ENCODE measurements at regions not wholly inside any gene's neighbourhood (a gene's known extent, or its start where the extent isn't known, plus 50 kb on each side); places are given as distances from the start of the nearest gene placed in this dataset.

GRCh38 chr16:5188318-5188988, 90.9 kb upstream of the EEF2KMT start:
- no peaks in the 10 kb centered on the region for H3K4me1 ChIP-seq (ENCODE audit: insufficient read depth, low read length)
- no peaks in the 10 kb centered on the region for H3K79me2 ChIP-seq (ENCODE audit: low read length)
- peaks cover 11% of the 10 kb centered on the region; the same call in 1 of the 2 replicates for H3K27me3 ChIP-seq (ENCODE audit: low read length)
- POLR2A ChIA-PET (ENCODE audit: unreplicated experiment) = no interaction called here
- DNase-seq = no peak
- no peaks in the 10 kb centered on the region for H3K9me3 ChIP-seq (ENCODE audit: low read length)
- no peak overlapping the region for H3K4me2 ChIP-seq (ENCODE audit: low read length)
- no peaks in the 10 kb centered on the region for H3K36me3 ChIP-seq (ENCODE audit: low read depth, low read length)
- H4K20me1 ChIP-seq (ENCODE audit: low read length) = no peaks in the 10 kb centered on the region
- no peak for TF ChIP-seq EZH2 (IDR thresholded peaks at IDR 0.05; ENCODE audit: low read length, unreplicated experiment)
- TF ChIP-seq EZH2phosphoT487 (IDR thresholded peaks at IDR 0.05; ENCODE audit: borderline replicate concordance, low read length) = no peak
- no peak for TF ChIP-seq CTCF (conservative IDR thresholded peaks at IDR 0.05; ENCODE audit: low read depth, low read length)
- no peak overlapping the region for H3K9ac ChIP-seq (ENCODE audit: low read length)
- H3K27ac ChIP-seq (ENCODE audit: low read length) = no peak overlapping the region
- H3K4me3 ChIP-seq (ENCODE audit: low read length) = no peak overlapping the region
- H3K9me2 ChIP-seq (replicated peaks; ENCODE audit: low read length) = no peaks in the 10 kb centered on the region
- ATAC-seq = no peak
- no TSS peak for BruUV-seq (replicated peaks)
- no peaks in the 10 kb centered on the region for H3F3A ChIP-seq (ENCODE audit: low read length, unreplicated experiment)
- intact Hi-C loops (cut with micrococcal nuclease) = no loop called here
- CTCF ChIA-PET = no interaction called here
- no peak overlapping the region for H2AFZ ChIP-seq (ENCODE audit: low read length)

- no peak for DNase-seq
- H3K4me1 ChIP-seq (ENCODE audit: insufficient read depth, low read length) = no peaks in the 10 kb centered on the region
- no peak overlapping the region for H3K4me3 ChIP-seq (ENCODE audit: low read length)
- H3K4me2 ChIP-seq (ENCODE audit: low read length) = no peak overlapping the region
- BruUV-seq (replicated peaks) = no TSS peak
- no peak overlapping the region for H3K9ac ChIP-seq (ENCODE audit: low read length)
- peaks cover 11% of the 10 kb centered on the region; the same call in 1 of the 2 replicates for H3K27me3 ChIP-seq (ENCODE audit: low read length)
- H3K9me2 ChIP-seq (replicated peaks; ENCODE audit: low read length) = no peaks in the 10 kb centered on the region
- H3K27ac ChIP-seq (ENCODE audit: low read length) = no peak overlapping the region
- H2AFZ ChIP-seq (ENCODE audit: low read length) = no peak overlapping the region
- H4K20me1 ChIP-seq (ENCODE audit: low read length) = no peaks in the 10 kb centered on the region
- ChIA-PET CTCF (no interaction called here), POLR2A (ENCODE audit: unreplicated experiment) (no interaction called here)
- no peaks in the 10 kb centered on the region for H3K36me3 ChIP-seq (ENCODE audit: low read depth, low read length)
- no peak for ATAC-seq
- H3F3A ChIP-seq (ENCODE audit: low read length, unreplicated experiment) = no peaks in the 10 kb centered on the region
- H3K79me2 ChIP-seq (ENCODE audit: low read length) = no peaks in the 10 kb centered on the region
- no peaks in the 10 kb centered on the region for H3K9me3 ChIP-seq (ENCODE audit: low read length)
- intact Hi-C loops (cut with micrococcal nuclease) = no loop called here
- TF ChIP-seq EZH2 (IDR thresholded peaks at IDR 0.05; ENCODE audit: low read length, unreplicated experiment) (no peak), EZH2phosphoT487 (IDR thresholded peaks at IDR 0.05; ENCODE audit: borderline replicate concordance, low read length) (no peak), CTCF (conservative IDR thresholded peaks at IDR 0.05; ENCODE audit: low read depth, low read length) (no peak)
Observed at GRCh38 chr16:5187402-5187952, 89.9 kb upstream of the EEF2KMT start.

DNA sequence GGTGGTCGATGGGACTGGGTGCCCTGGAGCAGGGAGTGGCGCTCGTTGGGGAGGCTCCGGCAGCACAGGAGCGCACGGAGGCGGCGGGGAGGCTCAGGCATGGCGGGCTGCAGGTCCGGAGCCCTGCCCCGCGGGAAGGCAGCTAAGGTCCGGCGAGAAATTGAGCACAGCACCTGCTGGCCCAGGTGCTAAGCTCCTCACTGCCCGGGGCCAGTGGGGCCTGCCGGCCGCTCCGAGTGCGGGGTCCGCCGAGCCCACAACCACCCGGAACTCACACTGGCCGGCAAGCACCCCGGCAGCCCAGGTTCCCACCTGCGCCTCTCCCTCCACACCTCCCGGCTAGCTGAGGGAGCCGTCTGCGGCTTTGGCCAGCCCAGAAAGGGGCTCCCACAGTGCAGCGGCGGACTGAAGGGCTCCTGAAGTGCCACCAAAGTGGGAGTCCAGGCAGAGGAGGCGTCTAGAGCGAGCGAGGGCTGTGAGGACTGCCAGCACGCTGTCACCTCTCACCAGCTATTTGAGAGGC, 88.8 kb upstream of the EEF2KMT start:
- intact Hi-C loops (cut with micrococcal nuclease) = no loop called here
- no peaks in the 10 kb centered on the region for H3K79me2 ChIP-seq (ENCODE audit: low read length)
- no peaks in the 10 kb centered on the region for H3K36me3 ChIP-seq (ENCODE audit: low read depth, low read length)
- no peak overlapping the region for H2AFZ ChIP-seq (ENCODE audit: low read length)
- CTCF ChIA-PET = no interaction called here
- no peaks in the 10 kb centered on the region for H3K4me1 ChIP-seq (ENCODE audit: insufficient read depth, low read length)
- H3K9me3 ChIP-seq (ENCODE audit: low read length) = no peaks in the 10 kb centered on the region
- peaks cover 11% of the 10 kb centered on the region; the same call in 1 of the 2 replicates for H3K27me3 ChIP-seq (ENCODE audit: low read length)
- TF ChIP-seq EZH2phosphoT487 (IDR thresholded peaks at IDR 0.05; ENCODE audit: borderline replicate concordance, low read length) (no peak), CTCF (conservative IDR thresholded peaks at IDR 0.05; ENCODE audit: low read depth, low read length) (no peak), EZH2 (IDR thresholded peaks at IDR 0.05; ENCODE audit: low read length, unreplicated experiment) (no peak)
- H3K4me2 ChIP-seq (ENCODE audit: low read length) = no peak overlapping the region
- BruUV-seq (replicated peaks) = no TSS peak
- no peak overlapping the region for H3K27ac ChIP-seq (ENCODE audit: low read length)
- no peak overlapping the region for H3K9ac ChIP-seq (ENCODE audit: low read length)
- no peaks in the 10 kb centered on the region for H3F3A ChIP-seq (ENCODE audit: low read length, unreplicated experiment)
- no peak for DNase-seq
- POLR2A ChIA-PET (ENCODE audit: unreplicated experiment) = no interaction called here
- no peaks in the 10 kb centered on the region for H3K9me2 ChIP-seq (replicated peaks; ENCODE audit: low read length)
- no peaks in the 10 kb centered on the region for H4K20me1 ChIP-seq (ENCODE audit: low read length)
- no peak overlapping the region for H3K4me3 ChIP-seq (ENCODE audit: low read length)
- ATAC-seq = no peak
